Esophagus squamous epithelium (tissue), 5 donors: ENCODE measurements at regions not wholly inside any gene's neighbourhood (a gene's known extent, or its start where the extent isn't known, plus 50 kb on each side); places are given as distances from the start of the nearest gene placed in this dataset.

ENCODE experiments used
- DNase-seq: peaks from one replicate; lab custom pipeline; 2025; lab: John Stamatoyannopoulos, UW
- H3K27ac ChIP-seq, 4 donors: fragments of 200-600 bp; sonication (generic); one replicate each; pipeline ENCODE4 v1.5.1; 2016 to 2019; ENCODE audit warnings: mild to moderate bottlenecking in 1 of 4
- H3K27me3 ChIP-seq, 4 donors: fragments of 200-600 bp; sonication (generic); 1 replicate in 3 of 4; 2 replicates in 1 of 4; pipeline versions ENCODE4 v1.5.1 to v1.6.0; 2017 to 2021; ENCODE audit warnings: antibody characterized with exemption in 1 of 4
- H3K36me3 ChIP-seq, 3 donors: fragments of 200-600 bp; sonication (generic); one replicate each; pipeline ENCODE4 v1.5.1; 2016 to 2019
- H3K4me1 ChIP-seq, 3 donors: fragments of 200-600 bp; sonication (generic); one replicate each; pipeline ENCODE4 v1.5.1; 2017 to 2019
- H3K4me3 ChIP-seq, 4 donors: fragments of 200-600 bp; sonication (generic); 1 replicate in 3 of 4; 2 replicates in 1 of 4; pipeline ENCODE4 v1.5.1; 2016 to 2019; ENCODE audit warnings: mild to moderate bottlenecking in 2 of 4, moderate library complexity in 1 of 4
- H3K9me3 ChIP-seq, 3 donors: fragments of 200-600 bp; sonication (generic); one replicate each; pipeline ENCODE4 v1.5.1; 2016 to 2019
- POLR2A ChIP-seq, 4 donors: fragments of 450-650 bp; IDR thresholded peaks; one replicate each; pipeline ENCODE4 v1.6.1; 2017; ENCODE audit warnings: antibody characterized with exemption in 4 of 4, mild to moderate bottlenecking in 4 of 4, moderate library complexity in 3 of 4
- WGBS, 2 donors: methylation state at CpG; one replicate each; pipeline ENCODE4 v1.1.5; 2018; 5-methylcytosine and 5-hydroxymethylcytosine counted together
- intact Hi-C: fragments of 100-400 bp; cut with DNase I; formaldehyde crosslinking; loops from one replicate; pipeline ENCODE4 v1.15.0; 2022
- TF ChIP-seq, protein P1 (sequence below), 6 experiments: fragments of 450-650 bp in 4 of 6; fragments of 200-600 bp in 2 of 6; sonication (generic) in 2 of 6; IDR thresholded peaks; one replicate each; pipeline ENCODE4 v1.5.1; 2016 to 2019; ENCODE audit warnings: antibody characterized with exemption in 6 of 6, mild to moderate bottlenecking in 4 of 6, moderate library complexity in 4 of 6
- donor health status: DM: yes; HTN: yes; CAD: no.

DNA sequence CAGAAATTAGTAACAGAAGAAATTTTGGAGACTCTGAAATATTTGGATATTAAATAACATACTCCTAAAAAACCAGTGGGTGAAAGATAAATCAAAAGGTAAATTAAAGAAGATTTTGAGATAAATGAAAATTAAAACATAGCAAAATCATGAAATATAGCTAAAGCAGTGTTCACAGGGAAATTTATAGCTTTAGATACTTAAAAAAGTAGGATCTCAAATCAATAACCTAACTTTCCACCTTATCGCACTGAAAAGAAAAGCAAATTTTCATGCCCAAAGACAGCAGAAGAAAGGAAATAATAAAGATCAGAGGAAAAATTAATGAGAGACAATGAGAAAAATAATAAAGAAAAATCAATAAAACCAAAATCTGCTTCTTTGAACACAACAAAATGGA is 135.1 kb upstream of the KLF7 start:
- H3K9me3 ChIP-seq = no peaks in the 10 kb centered on the region
- no peaks in the 10 kb centered on the region for H3K4me1 ChIP-seq
- H3K4me3 ChIP-seq = no peak overlapping the region
- 88 to 100% methylated on average over 1 of the region's 1 CpG for WGBS, 2 donors
- DNase-seq = no peak
- TF ChIP-seq, protein P1, sequence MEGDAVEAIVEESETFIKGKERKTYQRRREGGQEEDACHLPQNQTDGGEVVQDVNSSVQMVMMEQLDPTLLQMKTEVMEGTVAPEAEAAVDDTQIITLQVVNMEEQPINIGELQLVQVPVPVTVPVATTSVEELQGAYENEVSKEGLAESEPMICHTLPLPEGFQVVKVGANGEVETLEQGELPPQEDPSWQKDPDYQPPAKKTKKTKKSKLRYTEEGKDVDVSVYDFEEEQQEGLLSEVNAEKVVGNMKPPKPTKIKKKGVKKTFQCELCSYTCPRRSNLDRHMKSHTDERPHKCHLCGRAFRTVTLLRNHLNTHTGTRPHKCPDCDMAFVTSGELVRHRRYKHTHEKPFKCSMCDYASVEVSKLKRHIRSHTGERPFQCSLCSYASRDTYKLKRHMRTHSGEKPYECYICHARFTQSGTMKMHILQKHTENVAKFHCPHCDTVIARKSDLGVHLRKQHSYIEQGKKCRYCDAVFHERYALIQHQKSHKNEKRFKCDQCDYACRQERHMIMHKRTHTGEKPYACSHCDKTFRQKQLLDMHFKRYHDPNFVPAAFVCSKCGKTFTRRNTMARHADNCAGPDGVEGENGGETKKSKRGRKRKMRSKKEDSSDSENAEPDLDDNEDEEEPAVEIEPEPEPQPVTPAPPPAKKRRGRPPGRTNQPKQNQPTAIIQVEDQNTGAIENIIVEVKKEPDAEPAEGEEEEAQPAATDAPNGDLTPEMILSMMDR (IDR thresholded peaks at IDR 0.05) = no peak
- TF ChIP-seq POLR2A (IDR thresholded peaks at IDR 0.05) = no peak
- no peaks in the 10 kb centered on the region for H3K36me3 ChIP-seq
- intact Hi-C loops = no loop called here
- H3K27ac ChIP-seq = no peak overlapping the region
- H3K27me3 ChIP-seq = no peaks in the 10 kb centered on the region

DNA sequence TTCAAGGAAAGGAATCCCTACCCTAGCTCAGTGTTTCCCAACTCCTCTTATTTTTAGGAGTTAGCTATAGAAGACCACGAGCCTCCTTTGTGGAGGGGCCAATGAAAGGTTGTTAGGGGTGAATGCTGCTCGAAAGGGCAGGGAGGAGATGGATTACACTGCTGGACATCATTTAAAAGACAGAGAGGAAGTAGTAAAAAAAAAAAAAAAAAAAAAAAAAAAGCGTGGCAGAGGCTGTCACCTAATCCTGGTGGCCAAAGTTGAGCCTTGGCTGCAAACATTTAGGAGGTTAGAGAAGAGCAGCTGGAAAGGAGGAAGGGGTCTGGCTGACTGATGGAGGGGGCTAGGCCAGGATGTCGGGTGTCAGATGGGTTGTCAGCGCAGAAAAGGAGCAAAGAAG is 139.0 kb upstream of the KLF7 start:
- Histone ChIP-seq H3K36me3 (no peaks in the 10 kb centered on the region), H3K4me3 (no peak overlapping the region), H3K27me3 (no peaks in the 10 kb centered on the region), H3K27ac (no peak overlapping the region), H3K4me1 (no peaks in the 10 kb centered on the region), H3K9me3 (no peaks in the 10 kb centered on the region)
- TF ChIP-seq, protein P1 (IDR thresholded peaks at IDR 0.05) = no peak
- TF ChIP-seq POLR2A (IDR thresholded peaks at IDR 0.05) = no peak
- WGBS, 2 donors = 75 to 81% methylated on average over 5 of the region's 5 CpGs
- DNase-seq = no peak
- intact Hi-C loops = no loop called here

DNA sequence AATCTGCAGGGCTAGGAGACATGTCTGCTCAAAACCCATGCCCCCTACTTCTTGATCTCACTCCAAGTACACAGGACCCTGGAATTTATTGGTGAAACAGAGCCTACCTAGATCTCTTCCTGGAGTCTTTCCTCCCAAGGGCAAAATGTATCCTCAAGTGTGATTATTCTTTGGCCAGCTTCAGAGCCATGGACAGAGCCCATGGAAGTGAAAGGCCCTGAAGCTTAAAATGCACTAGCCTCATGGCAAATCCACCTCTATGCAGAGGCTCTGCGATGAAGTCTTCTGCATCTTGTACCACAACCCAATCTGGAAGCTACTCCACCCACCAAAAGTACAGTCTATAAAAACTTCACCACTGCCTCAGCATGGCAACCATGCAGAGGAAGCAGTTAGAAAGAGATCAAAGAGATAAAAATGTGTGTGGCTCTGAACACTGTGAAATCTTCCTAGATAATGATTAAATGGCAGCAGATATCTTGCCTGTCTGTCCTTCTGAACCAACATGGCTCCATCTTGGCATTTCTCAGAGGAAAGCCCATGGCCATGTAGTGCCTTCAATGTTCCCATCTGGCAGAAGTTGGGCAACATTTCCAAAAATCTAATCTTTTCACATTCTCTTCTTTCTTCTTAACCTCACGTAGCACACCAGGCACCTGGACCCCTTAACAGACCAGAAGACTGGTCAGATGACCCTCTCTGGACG is 142.9 kb upstream of the KLF7 start:
- TF ChIP-seq, protein P1 (IDR thresholded peaks at IDR 0.05) = no peak
- TF ChIP-seq POLR2A (IDR thresholded peaks at IDR 0.05) = no peak
- intact Hi-C loops = no loop called here
- peaks cover 5 to 9% (median 6%) of the 10 kb centered on the region in 3 donors for H3K4me1 ChIP-seq
- no peak overlapping the region for H3K4me3 ChIP-seq
- 77 to 95% methylated on average over 2 to 3 of the region's 3 CpGs for WGBS, 2 donors
- H3K27ac ChIP-seq = no peak overlapping the region
- no peaks in the 10 kb centered on the region for H3K36me3 ChIP-seq
- no peaks in the 10 kb centered on the region for H3K9me3 ChIP-seq
- no peaks in the 10 kb centered on the region for H3K27me3 ChIP-seq
- no peak for DNase-seq

- peaks cover 5 to 9% (median 6%) of the 10 kb centered on the region in 3 donors for H3K4me1 ChIP-seq
- H3K36me3 ChIP-seq = no peaks in the 10 kb centered on the region
- no peak for DNase-seq
- intact Hi-C loops = no loop called here
- H3K9me3 ChIP-seq = no peaks in the 10 kb centered on the region
- no peaks in the 10 kb centered on the region for H3K27me3 ChIP-seq
- peak overlapping the region in 2 of 4 donors; percentile 8 to 36 for H3K27ac ChIP-seq
- WGBS, 2 donors = 51 to 56% methylated on average over 4 of the region's 4 CpGs
- no peak overlapping the region for H3K4me3 ChIP-seq
- TF ChIP-seq, protein P1 (IDR thresholded peaks at IDR 0.05) = peak in 1 of 6 experiments; percentile 17
- no peak for TF ChIP-seq POLR2A (IDR thresholded peaks at IDR 0.05)
Measured at GRCh38 chr2:207311316-207312005, 145.7 kb upstream of the KLF7 start.

GRCh38 chr2:207312006-207312356 is 146.2 kb upstream of the KLF7 start:
- intact Hi-C loops = no loop called here
- no peak for TF ChIP-seq POLR2A (IDR thresholded peaks at IDR 0.05)
- TF ChIP-seq, protein P1 (IDR thresholded peaks at IDR 0.05) = no peak
- DNase-seq = no peak
- Histone ChIP-seq H3K4me3 (no peak overlapping the region), H3K27me3 (no peaks in the 10 kb centered on the region), H3K4me1 (peaks cover 5 to 9% (median 6%) of the 10 kb centered on the region in 3 donors), H3K36me3 (no peaks in the 10 kb centered on the region), H3K9me3 (no peaks in the 10 kb centered on the region), H3K27ac (peak overlapping the region in 1 of 4 donors; percentile 36)
